Memory B cell (primary cell): ENCODE measurements at regions not wholly inside any gene's neighbourhood (a gene's known extent, or its start where the extent isn't known, plus 50 kb on each side); places are given as distances from the start of the nearest gene placed in this dataset.

ENCODE experiments used
- ATAC-seq: fragments of 150-1000 bp; cut with Tn5 transposase; 2 replicates; pipeline ENCODE4 v1.10.0; 2021; ENCODE audit warnings: low read depth, mild to moderate bottlenecking, moderate library complexity
- DNase-seq, 2 donors: peaks; one replicate each; pipeline ENCODE4 v3.0.0; 2022; ENCODE audit warnings: low spot score in 2 of 2
- H3K27ac Mint-ChIP-seq: one replicate; pipeline ENCODE4 v1.8.0; 2022; ENCODE audit warnings: mild to moderate bottlenecking, moderate library complexity, mixed read lengths
- H3K27me3 Mint-ChIP-seq: one replicate; pipeline ENCODE4 v1.8.0; 2022; ENCODE audit warnings: mixed read lengths
- H3K36me3 Mint-ChIP-seq: one replicate; pipeline ENCODE4 v1.8.0; 2022; ENCODE audit warnings: mild to moderate bottlenecking, mixed read lengths
- H3K4me1 Mint-ChIP-seq: one replicate; pipeline ENCODE4 v1.8.0; 2022; ENCODE audit warnings: mixed read lengths
- H3K4me3 Mint-ChIP-seq: one replicate; pipeline ENCODE4 v1.8.0; 2022; ENCODE audit warnings: mild to moderate bottlenecking, moderate library complexity, mixed read lengths
- H3K9me3 Mint-ChIP-seq: one replicate; pipeline ENCODE4 v1.8.0; 2022; ENCODE audit warnings: mixed read lengths

GRCh38 chr18:54739476-54739875 is 88.8 kb upstream of the RAB27B start:
- no peak for DNase-seq
- no peaks in the 10 kb centered on the region for H3K4me1 Mint-ChIP-seq
- H3K27ac Mint-ChIP-seq = no peak overlapping the region
- H3K4me3 Mint-ChIP-seq = no peak overlapping the region
- H3K36me3 Mint-ChIP-seq = no peaks in the 10 kb centered on the region
- ATAC-seq = no peak
- peaks cover 5% of the 10 kb centered on the region for H3K27me3 Mint-ChIP-seq
- H3K9me3 Mint-ChIP-seq = peaks cover 2% of the 10 kb centered on the region

- ATAC-seq (no peak), DNase-seq (no peak)
- H3K36me3 Mint-ChIP-seq = no peaks in the 10 kb centered on the region
- H3K4me3 Mint-ChIP-seq = no peak overlapping the region
- no peaks in the 10 kb centered on the region for H3K4me1 Mint-ChIP-seq
- no peak overlapping the region for H3K27ac Mint-ChIP-seq
- peaks cover 5% of the 10 kb centered on the region for H3K27me3 Mint-ChIP-seq
- H3K9me3 Mint-ChIP-seq = peaks cover 2% of the 10 kb centered on the region
Measured at GRCh38 chr18:54740136-54740846, 88.0 kb upstream of the RAB27B start.

GRCh38 chr18:54742120-54742519 is 86.2 kb upstream of the RAB27B start:
- H3K4me3 Mint-ChIP-seq = no peak overlapping the region
- H3K27ac Mint-ChIP-seq = no peak overlapping the region
- ATAC-seq (no peak), DNase-seq (no peak)
- H3K9me3 Mint-ChIP-seq = peaks cover 2% of the 10 kb centered on the region
- peaks cover 5% of the 10 kb centered on the region for H3K27me3 Mint-ChIP-seq
- H3K36me3 Mint-ChIP-seq = no peaks in the 10 kb centered on the region
- no peaks in the 10 kb centered on the region for H3K4me1 Mint-ChIP-seq

- H3K27ac Mint-ChIP-seq = no peak overlapping the region
- no peaks in the 10 kb centered on the region for H3K4me1 Mint-ChIP-seq
- peaks cover 5% of the 10 kb centered on the region for H3K27me3 Mint-ChIP-seq
- no peaks in the 10 kb centered on the region for H3K36me3 Mint-ChIP-seq
- DNase-seq (no peak), ATAC-seq (no peak)
- H3K4me3 Mint-ChIP-seq = no peak overlapping the region
- peaks cover 2% of the 10 kb centered on the region for H3K9me3 Mint-ChIP-seq
Measured at GRCh38 chr18:54742659-54743604, 85.3 kb upstream of the RAB27B start.

- H3K4me1 Mint-ChIP-seq = no peaks in the 10 kb centered on the region
- H3K27me3 Mint-ChIP-seq = peaks cover 3% of the 10 kb centered on the region
- DNase-seq (no peak), ATAC-seq (no peak)
- no peak overlapping the region for H3K27ac Mint-ChIP-seq
- no peaks in the 10 kb centered on the region for H3K9me3 Mint-ChIP-seq
- no peak overlapping the region for H3K4me3 Mint-ChIP-seq
- H3K36me3 Mint-ChIP-seq = no peaks in the 10 kb centered on the region
Measured at GRCh38 chr18:54743605-54743995, 84.7 kb upstream of the RAB27B start.

GRCh38 chr18:54749291-54749690 is 79.0 kb upstream of the RAB27B start:
- Mint-ChIP-seq H3K9me3 (no peaks in the 10 kb centered on the region), H3K36me3 (no peaks in the 10 kb centered on the region), H3K27ac (no peak overlapping the region), H3K4me3 (no peak overlapping the region), H3K4me1 (no peaks in the 10 kb centered on the region), H3K27me3 (no peaks in the 10 kb centered on the region)
- ATAC-seq = no peak
- DNase-seq = no peak

GRCh38 chr18:54750350-54750749 is 77.9 kb upstream of the RAB27B start:
- ATAC-seq = no peak
- no peak overlapping the region for H3K27ac Mint-ChIP-seq
- H3K4me1 Mint-ChIP-seq = no peaks in the 10 kb centered on the region
- no peak for DNase-seq
- H3K4me3 Mint-ChIP-seq = no peak overlapping the region
- H3K27me3 Mint-ChIP-seq = no peaks in the 10 kb centered on the region
- no peaks in the 10 kb centered on the region for H3K36me3 Mint-ChIP-seq
- H3K9me3 Mint-ChIP-seq = no peaks in the 10 kb centered on the region

- Mint-ChIP-seq H3K9me3 (no peaks in the 10 kb centered on the region), H3K4me1 (no peaks in the 10 kb centered on the region), H3K4me3 (no peak overlapping the region), H3K27me3 (no peaks in the 10 kb centered on the region), H3K27ac (no peak overlapping the region), H3K36me3 (no peaks in the 10 kb centered on the region)
- no peak for DNase-seq
- ATAC-seq = no peak
Measured at GRCh38 chr18:54752185-54752584, 76.1 kb upstream of the RAB27B start.

GRCh38 chr18:54755456-54755855 is 72.8 kb upstream of the RAB27B start:
- no peak for ATAC-seq
- Mint-ChIP-seq H3K36me3 (no peaks in the 10 kb centered on the region), H3K4me1 (no peaks in the 10 kb centered on the region)

GRCh38 chr18:54762386-54762785 is 65.9 kb upstream of the RAB27B start:
- H3K36me3 Mint-ChIP-seq = no peaks in the 10 kb centered on the region
- no peak for DNase-seq
- H3K27me3 Mint-ChIP-seq = peaks cover 9% of the 10 kb centered on the region

More at GRCh38 chr18:54755456-54755855, 72.8 kb upstream of the RAB27B start:
- peaks cover 2% of the 10 kb centered on the region for H3K27me3 Mint-ChIP-seq
- no peaks in the 10 kb centered on the region for H3K9me3 Mint-ChIP-seq
- DNase-seq = no peak
- H3K27ac Mint-ChIP-seq = no peak overlapping the region
- no peak overlapping the region for H3K4me3 Mint-ChIP-seq

GRCh38 chr18:54764786-54765185 is 63.5 kb upstream of the RAB27B start:
- Mint-ChIP-seq H3K4me1 (no peaks in the 10 kb centered on the region), H3K27me3 (peaks cover 9% of the 10 kb centered on the region), H3K27ac (no peak overlapping the region), H3K9me3 (peaks cover 2% of the 10 kb centered on the region), H3K36me3 (no peaks in the 10 kb centered on the region), H3K4me3 (no peak overlapping the region)
- ATAC-seq (no peak), DNase-seq (no peak)

More at GRCh38 chr18:54762386-54762785, 65.9 kb upstream of the RAB27B start:
- no peak for ATAC-seq
- no peak overlapping the region for H3K27ac Mint-ChIP-seq
- peaks cover 2% of the 10 kb centered on the region for H3K9me3 Mint-ChIP-seq
- no peak overlapping the region for H3K4me3 Mint-ChIP-seq
- no peaks in the 10 kb centered on the region for H3K4me1 Mint-ChIP-seq

GRCh38 chr18:54765636-54766375 is 62.5 kb upstream of the RAB27B start:
- ATAC-seq = no peak
- peaks cover 8% of the 10 kb centered on the region for H3K27me3 Mint-ChIP-seq
- DNase-seq = no peak
- no peaks in the 10 kb centered on the region for H3K36me3 Mint-ChIP-seq
- no peak overlapping the region for H3K27ac Mint-ChIP-seq
- peaks cover 2% of the 10 kb centered on the region for H3K9me3 Mint-ChIP-seq
- no peak overlapping the region for H3K4me3 Mint-ChIP-seq
- no peaks in the 10 kb centered on the region for H3K4me1 Mint-ChIP-seq

- Mint-ChIP-seq H3K4me1 (no peaks in the 10 kb centered on the region), H3K27ac (no peak overlapping the region), H3K4me3 (no peak overlapping the region), H3K36me3 (no peaks in the 10 kb centered on the region), H3K27me3 (peaks cover 8% of the 10 kb centered on the region), H3K9me3 (peaks cover 2% of the 10 kb centered on the region)
- DNase-seq (no peak), ATAC-seq (no peak)
Measured at GRCh38 chr18:54766634-54767033, 61.6 kb upstream of the RAB27B start.

- H3K4me3 Mint-ChIP-seq = no peak overlapping the region
- peaks cover 8% of the 10 kb centered on the region for H3K27me3 Mint-ChIP-seq
- DNase-seq = no peak
- ATAC-seq = no peak
- H3K27ac Mint-ChIP-seq = no peak overlapping the region
- H3K4me1 Mint-ChIP-seq = no peaks in the 10 kb centered on the region
- H3K9me3 Mint-ChIP-seq = peaks cover 2% of the 10 kb centered on the region
- H3K36me3 Mint-ChIP-seq = no peaks in the 10 kb centered on the region
Measured at GRCh38 chr18:54767098-54767497, 61.2 kb upstream of the RAB27B start.
